SW480 (cell line): ENCODE measurements at regions not wholly inside any gene's neighbourhood (a gene's known extent, or its start where the extent isn't known, plus 50 kb on each side); places are given as distances from the start of the nearest gene placed in this dataset.
"Not testable (repeated sequence)": the region's sequence is repeated elsewhere in the genome, so short reads cannot be mapped to it uniquely, and the experiment has no call there.

Experiments used
- DNase-seq: peaks from one replicate; pipeline ENCODE4 v3.0.0-alpha.2; 2016; ENCODE audit warnings: low spot score

DNA sequence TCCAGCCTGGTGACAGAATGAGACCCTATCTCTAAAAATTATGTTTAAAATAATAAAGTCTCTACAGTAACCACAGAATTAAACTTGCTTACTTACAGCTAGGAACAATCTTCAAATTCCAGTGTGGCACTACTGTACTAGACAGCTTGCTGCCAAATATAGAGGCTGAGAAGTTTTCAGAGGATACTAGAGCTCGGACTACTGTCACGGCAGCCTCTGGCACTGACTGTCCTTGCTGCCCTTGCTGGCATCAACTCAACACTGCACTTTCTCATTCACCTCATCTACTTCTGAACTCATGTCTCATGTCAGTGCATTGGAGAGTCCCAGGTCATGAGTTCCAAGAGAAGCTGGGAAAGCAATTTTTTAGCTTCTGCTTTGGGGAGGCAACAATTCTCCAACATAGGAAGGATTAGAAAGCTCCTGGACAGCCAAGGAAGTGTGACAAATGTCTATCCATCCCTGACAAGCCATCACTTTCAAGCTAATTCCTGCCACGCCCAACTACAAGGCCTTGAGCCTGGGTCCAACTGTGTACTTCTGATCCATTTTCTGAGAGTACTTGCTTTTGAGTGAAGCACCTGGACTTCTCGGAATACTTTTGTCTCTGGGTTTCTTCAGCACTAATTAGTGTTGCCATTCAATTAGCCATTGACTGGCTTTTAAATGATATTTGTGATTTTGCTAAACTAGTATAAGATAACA lies 98.6 kb upstream of the NR3C2 start:
- DNase-seq: no peak

DNA sequence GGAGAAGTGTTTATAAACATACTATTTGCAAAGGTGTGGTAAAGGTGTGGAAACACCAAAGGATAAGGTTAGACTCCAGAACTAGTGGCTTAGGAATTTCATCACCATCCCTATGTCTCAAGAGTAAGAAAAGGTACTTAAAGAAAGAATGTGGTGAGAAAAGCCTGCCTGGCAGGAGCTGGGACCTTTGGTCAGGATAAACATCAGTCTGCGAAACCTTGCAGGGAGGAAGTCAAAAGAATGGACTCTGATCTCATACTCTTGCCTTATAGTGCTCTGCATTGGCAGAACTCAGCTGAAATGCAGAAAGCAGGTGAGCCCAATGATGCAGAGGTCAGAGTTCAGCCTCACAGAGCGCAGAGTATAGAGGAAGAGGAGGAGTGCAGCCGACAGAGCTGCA lies 97.2 kb upstream of the NR3C2 start:
- no peak for DNase-seq

DNA sequence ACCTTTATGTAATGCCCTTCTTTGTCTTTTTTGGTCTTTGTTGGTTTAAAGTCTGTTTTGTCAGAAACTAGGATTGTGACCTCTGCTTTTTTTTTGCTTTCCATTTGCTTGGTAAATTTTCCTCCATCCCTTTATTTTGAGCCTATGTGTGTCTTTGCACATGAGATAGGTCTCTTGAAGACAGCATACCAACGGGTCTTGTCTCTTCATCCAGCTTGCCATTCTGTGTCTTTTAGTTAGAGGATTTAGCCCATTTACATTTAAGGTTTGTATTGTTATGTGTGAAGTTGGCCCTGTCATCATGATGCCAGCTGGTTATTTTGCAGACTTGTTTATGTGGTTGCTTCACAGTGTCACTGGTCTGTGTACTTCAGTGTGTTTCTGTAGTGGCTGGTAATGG lies 91.6 kb upstream of the NR3C2 start:
- not testable (repeated sequence) for DNase-seq

DNA sequence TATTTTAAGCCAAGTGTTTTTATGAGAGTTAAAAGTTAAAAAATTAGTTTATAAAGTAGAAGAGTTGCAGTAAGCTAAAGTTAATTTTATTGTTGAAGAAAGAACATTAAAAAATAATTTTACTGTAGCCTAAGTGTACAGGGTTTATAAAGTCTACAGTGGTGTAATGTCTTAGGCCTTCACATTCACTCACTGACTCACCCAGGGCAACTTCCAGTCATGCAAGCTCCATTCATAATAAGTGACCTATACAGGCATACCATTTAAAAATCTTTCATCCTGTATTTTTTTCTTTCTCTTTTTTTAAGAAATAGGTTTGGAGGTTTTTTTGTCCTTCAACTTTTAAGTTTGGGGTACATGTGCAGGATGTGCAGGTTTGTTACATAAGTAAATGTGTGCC lies 87.9 kb upstream of the NR3C2 start:
- no peak for DNase-seq

DNA sequence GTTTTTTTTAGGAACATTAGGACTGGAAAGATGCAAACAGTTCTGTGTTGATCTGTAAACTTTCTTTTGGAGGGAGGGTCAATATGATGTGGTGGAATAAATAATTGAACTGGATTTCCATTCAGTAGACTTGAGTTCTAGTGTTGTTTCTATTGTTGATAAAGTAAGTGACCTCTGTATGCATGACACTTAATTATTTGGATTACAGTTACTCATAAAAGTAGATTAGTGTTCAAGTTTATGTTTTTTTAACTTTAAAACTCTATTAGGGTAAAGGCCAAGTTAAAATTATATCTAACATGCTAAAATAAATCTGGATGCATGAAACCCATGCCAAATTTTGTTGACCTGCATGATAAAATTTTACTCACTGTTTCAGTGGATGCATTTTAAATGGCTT lies 85.4 kb upstream of the NR3C2 start:
- DNase-seq: no peak

DNA sequence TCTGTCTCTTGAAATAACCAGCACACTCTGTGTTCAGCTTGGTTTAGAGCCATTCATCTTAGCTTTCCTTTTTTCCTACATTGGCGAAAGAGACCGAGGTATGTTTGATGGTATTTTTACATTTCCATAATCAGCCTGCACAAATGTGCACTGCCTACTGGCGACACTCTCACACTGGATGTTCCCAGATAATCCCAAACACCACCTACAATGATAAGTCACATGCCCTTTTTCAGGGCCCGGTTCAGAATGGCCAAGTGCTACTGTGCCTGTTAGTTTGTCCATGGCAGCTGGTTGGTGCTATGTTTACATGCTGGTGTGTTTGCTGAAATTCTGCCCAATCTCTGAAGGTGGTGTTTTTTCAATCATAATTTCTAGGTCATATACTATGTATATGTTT lies 80.8 kb upstream of the NR3C2 start:
- DNase-seq: no peak

DNA sequence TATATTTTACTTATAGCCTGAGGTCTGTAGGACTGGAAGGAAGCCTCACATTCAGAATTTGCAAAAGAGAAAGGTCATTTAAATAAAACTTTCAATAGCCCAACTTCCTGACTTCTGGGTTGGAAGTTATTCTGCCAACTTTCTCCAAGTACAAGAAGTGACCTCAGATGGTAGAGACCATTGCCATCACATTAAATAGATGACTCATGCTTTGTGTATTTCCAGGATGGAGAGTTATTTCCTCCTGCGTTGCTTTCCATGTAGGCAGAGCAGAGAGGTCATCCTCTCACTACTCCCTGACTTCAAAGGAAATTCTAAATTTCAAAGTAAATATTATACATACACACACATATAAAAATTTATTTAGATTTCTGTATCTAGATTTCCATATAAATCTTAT lies 73.0 kb upstream of the NR3C2 start:
- DNase-seq: peak; percentile 11

DNA sequence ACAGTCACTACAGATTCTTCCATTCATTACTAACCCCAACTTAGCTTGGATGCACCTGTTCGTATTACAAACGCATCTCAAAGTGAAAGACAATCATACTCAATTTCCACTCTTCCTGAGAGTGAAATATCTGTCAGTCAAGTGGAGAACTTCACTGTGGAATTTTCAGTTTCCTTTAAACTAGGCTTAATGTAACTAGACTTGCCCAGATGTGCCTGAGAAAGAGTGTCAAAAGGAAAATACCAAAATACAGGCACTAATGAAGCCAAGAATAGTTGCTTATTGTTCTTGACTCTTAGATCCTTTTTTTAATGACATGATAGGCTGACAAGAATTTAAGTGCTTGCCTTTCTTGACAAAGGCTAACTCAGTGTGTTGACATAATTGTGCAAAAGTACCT lies 72.4 kb upstream of the NR3C2 start:
- DNase-seq: no peak

DNA sequence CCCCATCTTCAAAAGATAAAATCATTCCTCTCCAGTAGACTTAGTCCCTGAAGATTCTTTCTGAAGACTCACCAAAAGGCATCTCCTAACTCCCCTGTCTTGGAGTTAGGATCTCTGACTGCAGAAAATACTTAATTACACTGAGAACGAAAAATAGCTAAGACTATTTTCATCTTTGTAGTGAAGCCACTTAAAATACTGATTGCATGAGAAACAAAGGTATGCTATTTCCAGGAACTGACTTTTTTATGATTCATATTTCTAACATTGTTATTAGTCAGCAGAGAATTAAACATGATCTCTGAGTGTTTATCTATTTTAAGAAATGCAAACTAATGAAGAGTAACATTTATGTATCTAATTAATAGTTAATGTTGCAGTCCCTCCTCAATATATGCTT lies 71.8 kb upstream of the NR3C2 start:
- no peak for DNase-seq

DNA sequence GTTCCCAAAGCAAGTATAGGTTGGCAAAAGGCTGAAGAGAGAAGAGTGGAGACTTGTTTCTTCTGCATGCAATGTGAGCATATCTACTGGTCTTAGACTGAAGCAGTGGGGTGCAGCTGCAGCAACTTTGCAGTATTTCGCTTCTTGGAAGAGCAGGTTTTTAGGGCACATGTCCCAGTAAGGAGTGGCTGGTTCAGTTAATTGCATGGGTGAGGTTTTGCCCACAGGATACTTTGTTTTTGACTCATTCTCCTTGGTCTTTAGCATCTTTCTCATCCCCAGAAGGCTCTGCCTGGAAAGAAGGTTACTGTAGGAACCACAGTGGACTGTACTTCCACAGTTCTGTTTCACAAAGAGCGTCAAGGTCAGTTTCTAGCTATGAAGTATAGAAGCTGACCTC lies 68.0 kb upstream of the NR3C2 start:
- no peak for DNase-seq

DNA sequence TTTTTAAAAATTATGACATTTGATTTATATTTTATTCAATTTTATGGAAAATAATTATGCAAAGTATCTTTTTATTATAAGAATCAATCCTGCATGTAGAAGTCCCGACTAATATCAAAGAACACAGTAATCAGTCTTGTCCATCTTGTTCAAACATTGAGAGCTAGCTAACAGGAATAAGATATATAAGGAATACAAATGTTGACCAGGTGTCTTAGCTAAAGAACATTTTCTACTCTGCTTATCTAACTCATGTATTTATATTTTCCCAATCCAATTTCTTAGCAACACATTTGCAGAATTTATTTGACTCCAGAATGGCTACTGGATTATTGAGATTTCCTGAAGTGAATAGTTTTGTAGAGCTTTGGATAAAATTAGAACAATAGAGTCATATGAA lies 61.5 kb upstream of the NR3C2 start:
- no peak for DNase-seq

DNA sequence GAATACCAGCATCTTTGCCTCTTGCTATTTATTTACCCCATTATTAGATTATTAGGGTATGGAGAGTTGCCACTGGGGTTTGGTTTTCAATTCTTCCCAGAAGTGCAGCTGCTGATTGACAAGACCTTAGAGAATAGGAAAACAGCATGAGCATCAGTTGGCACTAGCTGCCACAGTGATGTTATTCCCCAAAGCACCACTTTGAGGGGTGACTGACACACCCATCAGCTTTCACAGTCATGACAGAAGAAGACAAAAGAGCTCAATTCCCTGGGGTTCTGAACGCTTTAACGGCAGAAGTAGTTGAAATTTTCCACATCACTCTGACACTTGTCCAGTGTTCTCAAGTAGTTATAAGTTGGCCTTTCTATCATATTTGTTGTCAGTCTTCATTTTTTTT lies 55.0 kb upstream of the NR3C2 start:
- no peak for DNase-seq

DNA sequence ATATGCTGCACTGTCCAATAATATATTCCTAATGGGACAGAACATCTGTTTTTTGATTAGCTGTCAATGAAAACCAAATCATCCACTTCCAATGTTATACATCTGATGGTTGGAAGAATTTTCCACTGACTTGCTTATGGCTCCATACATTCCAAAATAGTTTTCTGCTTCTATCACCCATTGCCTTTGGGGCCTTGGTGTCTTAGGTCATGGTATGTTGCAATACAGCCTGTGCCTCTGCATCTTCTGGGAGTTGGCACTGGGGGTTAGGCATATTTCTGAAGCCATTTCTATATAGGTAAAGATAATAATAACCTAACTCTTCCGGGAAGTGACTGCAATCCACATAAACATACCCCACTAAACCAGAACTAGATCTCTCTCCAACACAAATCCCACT lies 53.2 kb upstream of the NR3C2 start:
- no peak for DNase-seq
